ENCODE measurements at regions not wholly inside any gene's neighbourhood (a gene's known extent, or its start where the extent isn't known, plus 50 kb on each side); places are given as distances from the start of the nearest gene placed in this dataset.

DNA sequence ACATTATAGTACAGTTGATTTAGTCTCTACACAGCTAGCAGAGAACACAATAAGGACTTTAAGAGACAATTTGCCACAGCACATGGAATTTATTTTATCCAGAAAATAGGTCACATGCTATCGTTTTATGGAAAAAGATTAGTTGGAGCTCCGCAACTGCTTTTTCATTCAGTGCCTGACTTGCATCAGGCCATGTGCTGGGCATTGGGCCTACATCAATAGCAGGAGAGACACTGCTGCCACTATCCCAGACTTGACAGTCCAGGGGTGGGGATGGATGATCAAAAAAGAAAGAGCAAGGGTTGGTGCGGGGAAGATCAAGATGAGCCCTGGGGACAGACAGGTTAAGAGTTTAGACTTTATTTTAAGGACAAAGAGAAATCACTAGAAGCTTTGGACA, 75.2 kb upstream of the C3orf80 start:
- Histone ChIP-seq H3K27me3 (ENCODE audit: control insufficient read depth, extremely low read depth, insufficient read depth, low read length) (peaks cover 2% of the 10 kb centered on the region), H3K9ac (ENCODE audit: control insufficient read depth, extremely low read depth, insufficient read depth, low read length) (no peak overlapping the region), H3K36me3 (ENCODE audit: control insufficient read depth in 2 of 2, extremely low read depth in 1 of 2, insufficient read depth in 2 of 2, low read length in 2 of 2) (no peaks in the 10 kb centered on the region), H3K9me3 (ENCODE audit: control insufficient read depth, low read depth, low read length) (no peaks in the 10 kb centered on the region), H3K4me3 (ENCODE audit: control insufficient read depth in 2 of 3, extremely low read depth in 1 of 3, insufficient read depth in 2 of 3, low read depth in 1 of 3, low read length in 3 of 3) (no peak overlapping the region), H2AFZ (ENCODE audit: control insufficient read depth, low read length) (no peak overlapping the region), H3K4me1 (ENCODE audit: control insufficient read depth, extremely low read depth, insufficient read depth, low read length) (no peaks in the 10 kb centered on the region), H3K79me2 (ENCODE audit: control insufficient read depth, insufficient read depth, low read length) (no peaks in the 10 kb centered on the region), H3K4me2 (ENCODE audit: control insufficient read depth, extremely low read depth, insufficient read depth, low read depth, low read length) (no peak overlapping the region), H4K20me1 (ENCODE audit: control insufficient read depth, extremely low read depth, insufficient read depth, low read length) (no peaks in the 10 kb centered on the region), H3K27ac (ENCODE audit: control insufficient read depth, insufficient read depth, low read length) (no peak overlapping the region), H3K9me1 (ENCODE audit: control insufficient read depth, extremely low read depth, insufficient read depth, low read length) (no peaks in the 10 kb centered on the region)
- DNase-seq (ENCODE audit: low read depth, low spot score) (no peak), FAIRE-seq (no peak)
- no peak for TF ChIP-seq EZH2 (IDR thresholded peaks at IDR 0.05; ENCODE audit: low read length)
- no peak for TF ChIP-seq CTCF (optimal IDR thresholded peaks at IDR 0.05 in 1 of 3, IDR thresholded peaks at IDR 0.05 in 1 of 3, conservative IDR thresholded peaks at IDR 0.05 in 1 of 3; ENCODE audit: extremely low read depth in 1 of 3, insufficient read depth in 2 of 3, low read length in 3 of 3)
- dilution Hi-C loops (cut with MboI; ENCODE audit: extremely low pct_ligation_motif_present, low sequenced_read_pairs) = no loop called here

- no peaks in the 10 kb centered on the region for H3K9me1 ChIP-seq (ENCODE audit: control insufficient read depth, extremely low read depth, insufficient read depth, low read length)
- DNase-seq (ENCODE audit: low read depth, low spot score) (no peak), FAIRE-seq (no peak)
- H3K9ac ChIP-seq (ENCODE audit: control insufficient read depth, extremely low read depth, insufficient read depth, low read length) = no peak overlapping the region
- H3K36me3 ChIP-seq (ENCODE audit: control insufficient read depth in 2 of 2, extremely low read depth in 1 of 2, insufficient read depth in 2 of 2, low read length in 2 of 2) = no peaks in the 10 kb centered on the region
- dilution Hi-C loops (cut with MboI; ENCODE audit: extremely low pct_ligation_motif_present, low sequenced_read_pairs) = no loop called here
- no peak overlapping the region for H3K4me2 ChIP-seq (ENCODE audit: control insufficient read depth, extremely low read depth, insufficient read depth, low read depth, low read length)
- H3K4me3 ChIP-seq (ENCODE audit: control insufficient read depth in 2 of 3, extremely low read depth in 1 of 3, insufficient read depth in 2 of 3, low read depth in 1 of 3, low read length in 3 of 3) = no peak overlapping the region
- no peaks in the 10 kb centered on the region for H4K20me1 ChIP-seq (ENCODE audit: control insufficient read depth, extremely low read depth, insufficient read depth, low read length)
- no peaks in the 10 kb centered on the region for H3K9me3 ChIP-seq (ENCODE audit: control insufficient read depth, low read depth, low read length)
- no peak overlapping the region for H3K27ac ChIP-seq (ENCODE audit: control insufficient read depth, insufficient read depth, low read length)
- no peaks in the 10 kb centered on the region for H3K79me2 ChIP-seq (ENCODE audit: control insufficient read depth, insufficient read depth, low read length)
- H3K4me1 ChIP-seq (ENCODE audit: control insufficient read depth, extremely low read depth, insufficient read depth, low read length) = no peaks in the 10 kb centered on the region
- TF ChIP-seq EZH2 (IDR thresholded peaks at IDR 0.05; ENCODE audit: low read length) (no peak), CTCF (optimal IDR thresholded peaks at IDR 0.05 in 1 of 3, IDR thresholded peaks at IDR 0.05 in 1 of 3, conservative IDR thresholded peaks at IDR 0.05 in 1 of 3; ENCODE audit: extremely low read depth in 1 of 3, insufficient read depth in 2 of 3, low read length in 3 of 3) (no peak)
- no peak overlapping the region for H2AFZ ChIP-seq (ENCODE audit: control insufficient read depth, low read length)
- peaks cover 2% of the 10 kb centered on the region for H3K27me3 ChIP-seq (ENCODE audit: control insufficient read depth, extremely low read depth, insufficient read depth, low read length)
Measured at GRCh38 chr3:160150525-160150924, 74.7 kb upstream of the C3orf80 start.
